ENCODE measurements at regions not wholly inside any gene's neighbourhood (a gene's known extent, or its start where the extent isn't known, plus 50 kb on each side); places are given as distances from the start of the nearest gene placed in this dataset.

DNA sequence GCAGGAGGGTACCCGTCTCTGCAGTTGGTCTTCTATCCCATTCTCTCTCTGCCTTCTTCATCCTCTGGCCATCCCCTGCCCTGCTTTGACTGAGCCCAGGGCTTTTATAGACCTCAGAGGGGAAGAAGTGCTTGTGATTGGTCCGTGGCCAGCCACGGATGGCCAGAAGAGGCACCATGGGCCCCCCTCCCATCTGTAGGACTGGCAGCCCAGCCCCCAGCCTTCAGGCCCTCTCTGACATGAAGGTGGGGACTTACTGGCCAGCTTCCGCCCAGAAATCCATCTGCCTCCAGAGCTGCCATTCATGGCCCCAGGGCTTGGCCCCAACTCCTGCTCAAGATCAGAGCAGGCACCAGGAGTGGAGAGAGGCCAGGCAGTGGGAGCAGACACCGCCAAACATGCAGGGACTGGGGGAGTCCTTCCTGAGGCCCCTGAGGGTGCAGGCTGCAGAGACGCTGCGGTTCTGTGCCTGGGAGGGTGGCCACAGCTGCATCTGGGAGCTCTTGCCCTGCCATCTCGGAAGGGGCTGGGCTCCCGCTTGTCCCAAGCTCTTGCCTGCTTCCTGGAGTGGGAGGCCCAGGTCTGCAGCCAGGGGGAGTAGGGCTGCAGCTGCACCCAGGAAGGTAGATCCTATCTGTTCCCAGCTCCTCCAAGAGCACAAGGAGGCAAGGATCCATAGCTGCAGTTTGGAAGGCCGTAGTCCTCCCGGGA is 698.6 kb upstream of the B3GALT2 start:
- TF ChIP-seq, protein P1, sequence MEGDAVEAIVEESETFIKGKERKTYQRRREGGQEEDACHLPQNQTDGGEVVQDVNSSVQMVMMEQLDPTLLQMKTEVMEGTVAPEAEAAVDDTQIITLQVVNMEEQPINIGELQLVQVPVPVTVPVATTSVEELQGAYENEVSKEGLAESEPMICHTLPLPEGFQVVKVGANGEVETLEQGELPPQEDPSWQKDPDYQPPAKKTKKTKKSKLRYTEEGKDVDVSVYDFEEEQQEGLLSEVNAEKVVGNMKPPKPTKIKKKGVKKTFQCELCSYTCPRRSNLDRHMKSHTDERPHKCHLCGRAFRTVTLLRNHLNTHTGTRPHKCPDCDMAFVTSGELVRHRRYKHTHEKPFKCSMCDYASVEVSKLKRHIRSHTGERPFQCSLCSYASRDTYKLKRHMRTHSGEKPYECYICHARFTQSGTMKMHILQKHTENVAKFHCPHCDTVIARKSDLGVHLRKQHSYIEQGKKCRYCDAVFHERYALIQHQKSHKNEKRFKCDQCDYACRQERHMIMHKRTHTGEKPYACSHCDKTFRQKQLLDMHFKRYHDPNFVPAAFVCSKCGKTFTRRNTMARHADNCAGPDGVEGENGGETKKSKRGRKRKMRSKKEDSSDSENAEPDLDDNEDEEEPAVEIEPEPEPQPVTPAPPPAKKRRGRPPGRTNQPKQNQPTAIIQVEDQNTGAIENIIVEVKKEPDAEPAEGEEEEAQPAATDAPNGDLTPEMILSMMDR (conservative IDR thresholded peaks at IDR 0.05; ENCODE audit: low read length) = no peak
- TF ChIP-seq EZH2phosphoT487 (IDR thresholded peaks at IDR 0.05; ENCODE audit: borderline replicate concordance) = no peak

Data from Loucy (cell line).